Body of pancreas (tissue), 4 donors: ENCODE measurements at regions not wholly inside any gene's neighbourhood (a gene's known extent, or its start where the extent isn't known, plus 50 kb on each side); places are given as distances from the start of the nearest gene placed in this dataset.

ENCODE experiments used
- ATAC-seq: fragments of 150-250 bp; one replicate; pipeline ENCODE4 v1.9.1; 2016
- DNase-seq, 4 donors: peaks; one replicate each; pipeline ENCODE4 v3.0.0-alpha.2; 2019
- H3K27ac ChIP-seq, 4 donors: fragments of 200-600 bp; sonication (generic); 1 replicate in 3 of 4; 2 replicates in 1 of 4; pipeline versions ENCODE4 v1.5.1 to v1.6.1; 2016 to 2019; ENCODE audit warnings: mild to moderate bottlenecking in 1 of 4, mixed read lengths in 1 of 4, moderate library complexity in 1 of 4
- H3K27me3 ChIP-seq, 2 donors: fragments of 200-600 bp; sonication (generic); one replicate each; pipeline ENCODE4 v1.6.0; 2016; ENCODE audit warnings: mild to moderate bottlenecking in 1 of 2
- H3K36me3 ChIP-seq, 2 donors: fragments of 200-600 bp; sonication (generic); replicated peaks in 1 of 2; 2 replicates each; pipeline ENCODE4 v1.5.1; 2016; ENCODE audit warnings: low read depth in 2 of 2; ENCODE audit not compliant: insufficient read depth in 1 of 2
- H3K4me1 ChIP-seq: fragments of 200-600 bp; sonication (generic); one replicate; pipeline ENCODE4 v1.6.0; 2016
- H3K4me3 ChIP-seq, 2 donors: fragments of 200-600 bp; sonication (generic); 1 replicate in 1 of 2; 2 replicates in 1 of 2; pipeline ENCODE4 v1.5.1; 2016 to 2019
- H3K9me3 ChIP-seq, 3 donors: fragments of 200-600 bp; sonication (generic); 1 replicate in 2 of 3; 2 replicates in 1 of 3; pipeline ENCODE4 v1.5.1; 2016
- POLR2A ChIP-seq, 3 donors: fragments of 450-650 bp; IDR thresholded peaks; one replicate each; pipeline ENCODE4 v1.6.1; 2016; ENCODE audit warnings: antibody characterized with exemption in 3 of 3, mild to moderate bottlenecking in 2 of 3
- WGBS, 2 donors: methylation state at CpG; one replicate each; pipeline ENCODE4 v1.1.5; 2017; 5-methylcytosine and 5-hydroxymethylcytosine counted together
- intact Hi-C: fragments of 100-400 bp; cut with DNase I; formaldehyde crosslinking; loops from one replicate; pipeline ENCODE4 v1.15.1; 2023
- TF ChIP-seq, protein P1 (sequence below), 7 experiments: fragments of 450-650 bp in 4 of 7; fragments of 200-600 bp in 3 of 7; sonication (generic) in 3 of 7; IDR thresholded peaks; one replicate each; pipeline ENCODE4 v1.5.1; 2016 to 2019; ENCODE audit warnings: antibody characterized with exemption in 7 of 7

GRCh38 chr4:108291137-108291536 is 122.4 kb upstream of the LEF1 start:
- no peak overlapping the region for H3K4me3 ChIP-seq
- intact Hi-C loops: no loop called here
- no peaks in the 10 kb centered on the region for H3K36me3 ChIP-seq
- no peak for ATAC-seq
- no peaks in the 10 kb centered on the region for H3K9me3 ChIP-seq
- DNase-seq: no peak
- WGBS, 2 donors: 64 to 79% methylated on average over 2 of the region's 2 CpGs
- H3K27me3 ChIP-seq: no peaks in the 10 kb centered on the region
- H3K27ac ChIP-seq: no peak overlapping the region
- TF ChIP-seq, protein P1, sequence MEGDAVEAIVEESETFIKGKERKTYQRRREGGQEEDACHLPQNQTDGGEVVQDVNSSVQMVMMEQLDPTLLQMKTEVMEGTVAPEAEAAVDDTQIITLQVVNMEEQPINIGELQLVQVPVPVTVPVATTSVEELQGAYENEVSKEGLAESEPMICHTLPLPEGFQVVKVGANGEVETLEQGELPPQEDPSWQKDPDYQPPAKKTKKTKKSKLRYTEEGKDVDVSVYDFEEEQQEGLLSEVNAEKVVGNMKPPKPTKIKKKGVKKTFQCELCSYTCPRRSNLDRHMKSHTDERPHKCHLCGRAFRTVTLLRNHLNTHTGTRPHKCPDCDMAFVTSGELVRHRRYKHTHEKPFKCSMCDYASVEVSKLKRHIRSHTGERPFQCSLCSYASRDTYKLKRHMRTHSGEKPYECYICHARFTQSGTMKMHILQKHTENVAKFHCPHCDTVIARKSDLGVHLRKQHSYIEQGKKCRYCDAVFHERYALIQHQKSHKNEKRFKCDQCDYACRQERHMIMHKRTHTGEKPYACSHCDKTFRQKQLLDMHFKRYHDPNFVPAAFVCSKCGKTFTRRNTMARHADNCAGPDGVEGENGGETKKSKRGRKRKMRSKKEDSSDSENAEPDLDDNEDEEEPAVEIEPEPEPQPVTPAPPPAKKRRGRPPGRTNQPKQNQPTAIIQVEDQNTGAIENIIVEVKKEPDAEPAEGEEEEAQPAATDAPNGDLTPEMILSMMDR (IDR thresholded peaks at IDR 0.05): no peak
- TF ChIP-seq POLR2A (IDR thresholded peaks at IDR 0.05): no peak
- H3K4me1 ChIP-seq: no peaks in the 10 kb centered on the region

DNA sequence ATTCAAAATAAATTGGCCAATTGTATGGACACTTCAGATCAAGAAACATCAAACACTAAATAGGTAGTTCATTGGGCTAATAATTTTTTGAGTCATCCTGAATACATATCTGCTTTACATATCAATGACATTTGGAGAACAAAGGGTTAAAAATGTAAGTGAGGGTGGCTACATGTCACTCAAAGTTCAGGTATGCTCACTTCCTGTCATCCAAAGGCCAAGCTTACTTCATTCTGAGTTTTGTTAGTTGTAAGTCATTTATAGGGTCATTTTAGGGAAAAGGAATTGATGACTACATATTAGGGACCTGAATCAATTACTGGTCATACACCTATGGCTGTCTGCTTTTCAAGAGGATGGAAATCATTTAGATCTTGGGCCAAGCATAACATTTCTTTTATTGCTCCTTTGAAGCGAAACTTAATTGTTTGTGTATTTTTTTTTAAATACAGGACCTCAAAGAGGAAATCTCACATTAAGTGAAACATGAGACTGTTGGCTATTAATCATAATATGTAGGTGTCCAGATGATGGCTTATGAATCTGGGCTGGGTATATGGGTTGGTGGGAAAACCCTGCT is 119.2 kb upstream of the LEF1 start:
- 42 to 56% methylated on average over 1 of the region's 1 CpG for WGBS, 2 donors
- H3K27me3 ChIP-seq: no peaks in the 10 kb centered on the region
- H3K9me3 ChIP-seq: no peaks in the 10 kb centered on the region
- no peak for TF ChIP-seq POLR2A (IDR thresholded peaks at IDR 0.05)
- TF ChIP-seq, protein P1 (IDR thresholded peaks at IDR 0.05): no peak
- no peak overlapping the region for H3K27ac ChIP-seq
- intact Hi-C loops: no loop called here
- no peaks in the 10 kb centered on the region for H3K4me1 ChIP-seq
- DNase-seq (no peak), ATAC-seq (no peak)
- H3K36me3 ChIP-seq: no peaks in the 10 kb centered on the region
- H3K4me3 ChIP-seq: no peak overlapping the region

GRCh38 chr4:108280072-108280471 is 111.3 kb upstream of the LEF1 start:
- DNase-seq (no peak), ATAC-seq (no peak)
- Histone ChIP-seq H3K9me3 (no peaks in the 10 kb centered on the region), H3K27me3 (no peaks in the 10 kb centered on the region), H3K36me3 (no peaks in the 10 kb centered on the region), H3K27ac (no peak overlapping the region), H3K4me3 (no peak overlapping the region), H3K4me1 (no peaks in the 10 kb centered on the region)
- intact Hi-C loops: no loop called here
- no peak for TF ChIP-seq POLR2A (IDR thresholded peaks at IDR 0.05)
- TF ChIP-seq, protein P1 (IDR thresholded peaks at IDR 0.05): no peak

DNA sequence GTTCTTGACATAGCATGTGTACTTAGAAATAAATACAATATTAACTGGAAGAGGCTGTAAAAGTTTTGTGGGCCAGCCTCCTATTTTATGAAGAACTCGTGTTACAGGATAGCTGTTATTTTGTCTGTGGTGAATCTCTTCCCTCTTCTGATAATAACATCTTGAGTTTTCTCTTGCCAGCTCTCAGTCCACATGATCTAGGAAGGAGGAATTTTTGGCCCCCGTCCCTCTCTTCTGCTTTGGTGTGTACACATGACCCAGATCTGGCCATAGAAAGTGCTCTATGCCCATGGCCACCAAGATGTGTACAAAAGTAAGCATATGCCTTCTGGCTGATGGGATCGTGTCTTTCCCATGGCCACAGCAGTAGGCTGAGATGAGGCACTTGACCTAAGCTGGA is 108.0 kb upstream of the LEF1 start:
- intact Hi-C loops: no loop called here
- no peaks in the 10 kb centered on the region for H3K9me3 ChIP-seq
- H3K36me3 ChIP-seq: no peaks in the 10 kb centered on the region
- TF ChIP-seq POLR2A (IDR thresholded peaks at IDR 0.05): no peak
- TF ChIP-seq, protein P1 (IDR thresholded peaks at IDR 0.05): no peak
- no peak overlapping the region for H3K4me3 ChIP-seq
- no peaks in the 10 kb centered on the region for H3K4me1 ChIP-seq
- WGBS, 2 donors: 69 to 73% methylated on average over 3 of the region's 3 CpGs
- DNase-seq (no peak), ATAC-seq (no peak)
- H3K27me3 ChIP-seq: no peaks in the 10 kb centered on the region
- H3K27ac ChIP-seq: no peak overlapping the region

DNA sequence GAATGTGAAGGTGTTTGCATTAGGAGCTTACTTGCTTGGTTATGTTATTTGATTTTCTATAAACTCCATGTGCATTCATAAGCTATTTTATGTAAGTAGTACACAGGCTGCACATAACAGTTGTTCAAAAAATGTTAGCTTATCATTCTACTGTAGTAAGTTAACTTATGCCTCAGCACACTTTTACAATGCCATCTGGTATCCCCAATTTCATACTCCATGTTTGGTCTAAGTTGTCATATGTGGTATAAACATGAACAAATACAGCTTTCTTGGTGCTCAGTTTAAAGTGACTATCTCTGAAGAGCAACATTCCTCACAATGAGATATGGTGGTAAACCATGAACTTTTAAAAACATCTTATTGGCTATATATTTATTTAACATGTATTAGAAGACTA is 104.3 kb upstream of the LEF1 start:
- no peaks in the 10 kb centered on the region for H3K9me3 ChIP-seq
- H3K4me1 ChIP-seq: no peaks in the 10 kb centered on the region
- ATAC-seq: no peak
- TF ChIP-seq, protein P1 (IDR thresholded peaks at IDR 0.05): no peak
- TF ChIP-seq POLR2A (IDR thresholded peaks at IDR 0.05): no peak
- no peak overlapping the region for H3K4me3 ChIP-seq
- no peak for DNase-seq
- no peaks in the 10 kb centered on the region for H3K27me3 ChIP-seq
- intact Hi-C loops: no loop called here
- no peak overlapping the region for H3K27ac ChIP-seq
- no peaks in the 10 kb centered on the region for H3K36me3 ChIP-seq
